ENCODE measurements at regions not wholly inside any gene's neighbourhood (a gene's known extent, or its start where the extent isn't known, plus 50 kb on each side); places are given as distances from the start of the nearest gene placed in this dataset.

- no peak for TF ChIP-seq POLR2AphosphoS5 (IDR thresholded peaks at IDR 0.05)
- TF ChIP-seq EP300 (conservative IDR thresholded peaks at IDR 0.05; ENCODE audit: poor library complexity, severe bottlenecking), result no peak
- no peak for TF ChIP-seq EZH2 (IDR thresholded peaks at IDR 0.05; ENCODE audit: borderline replicate concordance, insufficient read depth, low read length, poor library complexity, severe bottlenecking)
- TF ChIP-seq CTCF (IDR thresholded peaks at IDR 0.05; ENCODE audit: poor library complexity, severe bottlenecking), result no peak
- TF ChIP-seq REST (IDR thresholded peaks at IDR 0.05; ENCODE audit: borderline replicate concordance), result no peak
- TF ChIP-seq MXI1 (conservative IDR thresholded peaks at IDR 0.05; ENCODE audit: poor library complexity, severe bottlenecking), result no peak
These were observed 233.5 kb downstream of the MRPS30 start for GRCh38 chr5:45042283-45042682.
